ENCODE measurements at regions not wholly inside any gene's neighbourhood (a gene's known extent, or its start where the extent isn't known, plus 50 kb on each side); places are given as distances from the start of the nearest gene placed in this dataset.

- TF ChIP-seq CTCF (IDR thresholded peaks at IDR 0.05) (no peak), POLR2A (IDR thresholded peaks at IDR 0.05) (no peak)
Measured at GRCh38 chr1:99570486-99571089, 75.3 kb upstream of the PALMD start.
